ENCODE measurements at regions not wholly inside any gene's neighbourhood (a gene's known extent, or its start where the extent isn't known, plus 50 kb on each side); places are given as distances from the start of the nearest gene placed in this dataset.
"Not testable (repeated sequence)": the region's sequence is repeated elsewhere in the genome, so short reads cannot be mapped to it uniquely, and the experiment has no call there.

- ChIA-PET CTCF (no interaction called here), POLR2A (no interaction called here)
- TF ChIP-seq CTCF (IDR thresholded peaks at IDR 0.05; ENCODE audit: control extremely low read depth, extremely low read depth, low read depth, missing control alignments) = no peak
- DNase-seq (ENCODE audit: extremely low spot score) = no peak
These were observed 89.3 kb upstream of the CPNE4 start for GRCh38 chr3:132124096-132124495.

GRCh38 chr3:132124651-132125284, 90.0 kb upstream of the CPNE4 start:
- CTCF ChIA-PET = no interaction called here
- no peak for TF ChIP-seq CTCF (IDR thresholded peaks at IDR 0.05; ENCODE audit: control extremely low read depth, extremely low read depth, low read depth, missing control alignments)
- no peak for DNase-seq (ENCODE audit: extremely low spot score)
- POLR2A ChIA-PET = no interaction called here

- ChIA-PET POLR2A (no interaction called here), CTCF (no interaction called here)
- no peak for TF ChIP-seq CTCF (IDR thresholded peaks at IDR 0.05; ENCODE audit: control extremely low read depth, extremely low read depth, low read depth, missing control alignments)
- DNase-seq (ENCODE audit: extremely low spot score) = no peak
These were observed 99.8 kb upstream of the CPNE4 start for GRCh38 chr3:132134611-132135010.

- ChIA-PET CTCF (no interaction called here), POLR2A (no interaction called here)
- DNase-seq (ENCODE audit: extremely low spot score) = no peak
- no peak for TF ChIP-seq CTCF (IDR thresholded peaks at IDR 0.05; ENCODE audit: control extremely low read depth, extremely low read depth, low read depth, missing control alignments)
These were observed 101.0 kb upstream of the CPNE4 start for GRCh38 chr3:132135628-132136333.

GRCh38 chr3:132136334-132136716, 101.5 kb upstream of the CPNE4 start:
- ChIA-PET POLR2A (no interaction called here), CTCF (no interaction called here)
- no peak for DNase-seq (ENCODE audit: extremely low spot score)
- TF ChIP-seq CTCF (IDR thresholded peaks at IDR 0.05; ENCODE audit: control extremely low read depth, extremely low read depth, low read depth, missing control alignments) = no peak

GRCh38 chr3:132136902-132137301, 102.1 kb upstream of the CPNE4 start:
- DNase-seq (ENCODE audit: extremely low spot score); POLR2A ChIA-PET; CTCF ChIA-PET: not testable (repeated sequence)

- CTCF ChIA-PET = no interaction called here
- TF ChIP-seq CTCF (IDR thresholded peaks at IDR 0.05; ENCODE audit: control extremely low read depth, extremely low read depth, low read depth, missing control alignments) = no peak
- DNase-seq (ENCODE audit: extremely low spot score) = no peak
- POLR2A ChIA-PET = no interaction called here
These were observed 111.0 kb upstream of the CPNE4 start for GRCh38 chr3:132145833-132146232.
